GM21360 (cell line): ENCODE measurements at regions not wholly inside any gene's neighbourhood (a gene's known extent, or its start where the extent isn't known, plus 50 kb on each side); places are given as distances from the start of the nearest gene placed in this dataset.

ENCODE experiments used
- ATAC-seq: cut with Tn5 transposase; IDR thresholded peaks from one replicate; pipeline ENCODE4 v1.9.1; 2021; ENCODE audit warnings: mild to moderate bottlenecking, moderate library complexity; ENCODE audit not compliant: unreplicated experiment

DNA sequence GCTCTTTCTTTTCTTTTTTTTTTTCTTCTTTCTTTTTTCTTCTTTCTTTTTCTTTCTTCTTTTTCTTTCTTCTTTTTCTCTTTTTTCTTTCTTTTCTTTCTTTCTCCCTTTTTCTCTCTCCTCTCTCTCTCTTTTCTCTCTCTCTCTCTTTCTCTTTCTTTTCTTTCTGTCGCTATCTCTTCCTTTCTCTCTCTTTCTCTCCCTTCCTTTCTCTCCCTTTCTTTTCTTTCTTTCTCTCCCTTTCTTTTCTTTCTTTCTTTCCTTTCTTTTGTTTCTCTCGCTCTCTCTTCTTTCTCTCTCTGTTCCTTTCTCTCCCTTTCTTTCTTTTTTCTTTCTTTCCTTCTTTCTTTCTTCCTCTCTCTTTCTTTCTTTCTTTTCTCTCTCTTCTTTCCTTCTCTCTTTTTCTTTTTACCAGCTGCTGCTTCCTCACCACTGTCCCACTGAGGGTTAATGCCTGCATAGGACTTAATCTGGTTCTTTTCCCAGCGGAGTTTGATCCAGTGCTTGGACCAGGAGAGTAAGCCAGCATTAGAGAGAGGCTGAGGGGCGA lies 145.4 kb upstream of the SIX2 start:
- ATAC-seq: no peak

DNA sequence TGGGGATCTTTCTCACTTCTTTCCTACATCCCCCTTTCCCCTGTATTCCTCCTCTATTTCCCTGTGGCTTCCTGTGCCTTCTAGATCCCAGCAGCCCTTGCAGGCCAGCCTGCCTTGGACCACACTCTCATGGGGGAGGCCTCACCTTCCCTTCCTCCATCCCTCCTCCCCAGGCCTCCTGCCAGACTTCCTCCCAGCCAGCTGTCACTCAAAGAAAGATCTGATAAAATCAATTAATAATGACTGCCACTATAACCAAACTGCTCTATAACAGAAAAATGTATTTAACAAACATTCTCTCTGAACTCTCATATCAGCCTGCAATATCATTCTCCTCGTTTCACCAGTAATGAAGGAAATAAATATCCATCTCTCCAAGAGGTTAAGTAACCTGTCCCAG lies 144.9 kb upstream of the SIX2 start:
- ATAC-seq: no peak

DNA sequence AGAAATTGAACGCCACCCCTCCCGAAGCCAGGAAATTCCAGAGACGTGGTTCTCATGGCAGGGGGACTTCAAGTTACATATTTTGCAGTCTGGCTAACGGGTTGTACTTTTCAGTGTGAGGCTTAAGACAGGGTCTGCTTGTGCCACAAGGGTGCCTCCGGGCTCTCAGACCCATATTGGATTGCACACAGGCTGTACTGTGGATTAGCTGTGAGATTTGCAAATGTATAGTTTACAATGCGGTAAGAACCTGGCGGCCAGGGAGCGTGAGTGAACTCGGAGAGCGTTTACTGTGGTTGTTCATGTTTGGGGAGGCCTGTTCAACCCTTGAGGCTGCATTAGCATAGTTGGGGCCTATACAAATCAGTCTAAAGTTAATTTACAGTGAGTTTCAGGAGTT lies 143.9 kb upstream of the SIX2 start:
- no peak for ATAC-seq

DNA sequence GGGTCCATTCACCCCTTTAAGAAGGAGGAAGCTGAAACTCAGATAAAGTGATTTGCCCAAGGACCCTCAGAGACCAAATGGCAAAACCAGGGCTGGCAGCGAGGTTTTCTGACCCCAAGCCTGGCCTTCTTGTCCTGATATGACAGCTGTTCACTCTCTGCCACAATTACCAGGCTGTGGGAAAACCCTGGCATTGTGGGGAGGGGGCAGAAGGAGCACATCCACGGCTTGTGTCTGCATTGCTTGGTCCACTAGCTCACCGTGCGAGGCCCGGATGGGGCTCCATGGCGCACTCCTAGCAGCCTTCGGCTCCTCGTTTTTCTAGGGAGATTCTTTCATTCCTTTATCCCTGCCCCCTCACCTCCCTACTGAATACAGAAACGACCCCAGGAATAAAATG lies 143.4 kb upstream of the SIX2 start:
- no peak for ATAC-seq

DNA sequence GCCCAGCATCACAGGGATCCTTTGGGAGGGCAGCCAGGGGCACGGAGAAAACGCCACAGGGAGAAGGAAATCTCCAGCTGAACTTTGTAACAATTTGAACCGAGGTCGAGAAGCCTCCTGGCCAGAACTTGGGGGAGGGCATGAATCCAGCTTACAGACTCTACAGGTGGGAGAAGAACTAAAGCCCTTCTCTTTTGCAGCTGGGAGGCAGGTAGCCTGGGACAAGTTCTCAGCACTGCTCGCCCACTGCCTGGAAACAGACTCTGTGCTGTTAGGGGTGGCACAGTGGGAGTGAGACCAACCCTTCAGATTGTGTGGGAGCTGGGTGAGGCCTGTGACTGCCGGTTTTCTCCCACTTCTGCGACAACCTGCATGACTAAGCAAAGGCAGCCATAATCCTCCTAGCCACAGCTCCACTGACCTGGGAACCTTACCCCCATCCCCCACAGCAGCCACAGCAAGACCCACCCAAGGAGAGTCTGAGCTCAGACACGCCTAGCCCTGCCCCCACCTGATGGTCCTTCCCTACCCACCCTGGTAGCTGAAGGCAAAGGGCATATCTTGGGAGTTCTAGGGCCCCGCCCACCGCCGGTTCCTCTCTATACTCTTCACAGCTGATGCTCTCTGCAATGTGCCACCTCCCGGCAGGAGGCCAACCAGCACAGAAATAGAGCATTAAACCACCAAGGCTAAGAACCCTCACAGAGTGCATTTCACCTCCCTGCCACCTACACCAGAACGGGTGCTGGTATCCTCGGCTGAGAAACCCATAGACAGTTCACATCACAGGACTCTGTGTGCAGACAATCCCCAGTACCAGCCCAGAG lies 136.0 kb upstream of the SIX2 start:
- no peak for ATAC-seq

DNA sequence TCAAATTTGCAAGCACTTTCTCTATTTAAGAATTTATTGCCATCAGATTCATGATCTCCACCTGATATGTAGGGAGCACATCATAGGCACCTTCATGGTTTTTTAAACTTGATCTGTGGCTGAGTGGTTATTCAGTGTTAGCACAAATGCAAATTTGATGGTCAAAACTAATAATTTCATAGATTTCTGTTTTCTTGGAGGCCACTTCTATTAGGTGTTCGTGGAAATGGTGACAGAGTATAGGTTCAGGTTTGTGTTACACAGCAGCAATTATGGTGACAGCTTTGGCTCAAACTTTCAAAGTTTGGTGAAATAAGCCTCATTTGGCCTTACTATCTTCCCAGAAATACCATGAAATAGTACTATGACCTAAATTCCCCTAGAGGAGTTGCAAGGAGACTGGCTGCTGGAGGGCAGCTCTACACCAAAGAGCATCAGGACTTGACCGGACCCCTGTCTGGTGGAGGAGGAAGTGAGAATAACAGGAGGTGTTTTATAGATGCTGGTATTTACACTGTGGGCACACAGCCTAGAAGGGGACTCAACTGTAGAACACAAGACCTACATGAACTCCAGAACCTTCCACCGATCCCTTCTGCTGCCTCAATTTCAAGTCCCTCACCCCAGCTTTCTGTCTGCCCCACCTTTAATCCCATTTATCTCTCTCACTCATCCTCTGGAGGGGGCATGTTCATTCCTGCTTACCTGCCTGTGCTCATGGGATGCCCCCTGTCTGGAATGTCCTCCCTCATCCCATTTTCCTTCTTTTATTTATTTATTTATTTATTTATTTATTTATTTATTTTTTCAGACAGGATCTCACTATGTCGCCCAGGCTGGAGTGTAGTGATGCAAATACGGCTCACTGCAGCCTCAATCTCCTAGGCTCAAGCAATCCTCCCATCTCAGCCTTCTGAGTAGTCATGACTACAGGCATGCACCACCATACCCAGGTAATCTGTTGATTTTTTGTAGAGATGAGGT lies 132.9 kb upstream of the SIX2 start:
- ATAC-seq: no peak

DNA sequence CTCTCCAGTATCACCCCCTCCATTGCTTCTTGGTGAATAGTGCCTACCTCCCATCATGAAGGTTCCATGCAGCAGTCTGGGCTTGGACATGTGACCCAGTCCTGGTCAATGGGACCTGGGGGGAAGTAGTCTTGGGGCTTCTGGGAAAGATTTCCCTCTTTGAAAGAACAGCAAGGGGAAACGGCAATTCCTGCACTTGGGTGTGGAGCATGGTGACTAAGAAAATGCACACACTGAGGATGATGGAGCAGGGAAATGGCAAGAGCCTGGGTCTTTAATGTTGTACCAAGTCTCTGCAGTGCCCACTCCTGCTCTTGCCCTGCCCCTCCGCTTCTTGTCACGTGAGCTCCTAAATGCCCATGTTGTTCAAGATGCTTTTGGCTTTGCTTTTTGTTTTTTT lies 131.4 kb upstream of the SIX2 start:
- ATAC-seq: no peak

DNA sequence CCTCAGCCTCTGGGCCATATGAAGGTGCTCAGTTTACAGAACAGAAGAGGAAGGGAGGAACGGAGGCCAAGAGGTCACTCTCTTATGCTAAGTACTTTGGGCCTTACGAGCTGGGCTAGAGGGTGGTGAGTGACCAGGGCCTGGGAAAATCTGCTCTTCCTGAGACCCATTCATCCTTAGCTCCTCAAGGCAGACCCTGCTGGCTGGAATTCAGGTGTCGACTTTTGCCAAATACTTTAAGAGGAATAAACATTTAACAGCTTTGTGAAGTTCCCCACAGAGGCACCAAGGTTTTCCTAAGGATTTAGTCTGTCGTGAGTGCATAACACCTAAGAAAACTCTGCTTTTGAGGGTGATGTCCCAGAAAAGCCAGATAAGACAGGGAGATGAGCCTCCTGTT lies 129.7 kb upstream of the SIX2 start:
- no peak for ATAC-seq

DNA sequence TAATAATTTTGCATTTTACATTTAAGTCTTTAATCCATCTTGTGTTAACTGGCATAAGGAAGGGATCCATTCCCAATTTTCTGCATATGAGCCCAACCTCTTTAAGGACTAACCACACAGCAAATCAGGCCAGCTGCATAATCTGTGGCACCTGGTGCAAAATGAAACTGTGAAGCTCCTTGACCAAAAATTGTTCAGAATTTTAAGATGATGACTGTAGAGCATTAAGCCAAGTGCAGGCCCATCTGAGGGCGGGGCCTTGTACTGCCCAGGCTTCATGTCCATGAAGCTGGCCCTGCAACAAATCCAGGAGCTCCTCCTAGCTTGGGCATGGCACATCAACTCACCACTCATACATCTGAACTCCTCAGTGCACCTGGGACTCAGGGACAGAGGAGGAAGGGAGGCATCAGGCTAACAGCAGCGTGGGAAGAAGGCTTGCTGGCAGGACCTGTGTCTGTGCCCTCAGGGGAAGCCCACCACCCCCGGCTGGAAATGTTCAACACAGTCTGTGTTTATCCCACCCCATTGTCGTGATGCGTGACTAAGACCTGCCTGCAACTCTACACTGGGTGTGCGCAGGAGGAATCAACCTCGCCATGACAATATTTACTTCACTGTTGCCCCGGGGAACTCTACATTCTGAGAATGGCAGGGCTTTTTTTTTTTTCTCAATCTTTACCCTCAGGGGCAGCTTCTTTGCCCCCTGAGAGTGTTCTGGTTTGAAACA lies 128.9 kb upstream of the SIX2 start:
- no peak for ATAC-seq

DNA sequence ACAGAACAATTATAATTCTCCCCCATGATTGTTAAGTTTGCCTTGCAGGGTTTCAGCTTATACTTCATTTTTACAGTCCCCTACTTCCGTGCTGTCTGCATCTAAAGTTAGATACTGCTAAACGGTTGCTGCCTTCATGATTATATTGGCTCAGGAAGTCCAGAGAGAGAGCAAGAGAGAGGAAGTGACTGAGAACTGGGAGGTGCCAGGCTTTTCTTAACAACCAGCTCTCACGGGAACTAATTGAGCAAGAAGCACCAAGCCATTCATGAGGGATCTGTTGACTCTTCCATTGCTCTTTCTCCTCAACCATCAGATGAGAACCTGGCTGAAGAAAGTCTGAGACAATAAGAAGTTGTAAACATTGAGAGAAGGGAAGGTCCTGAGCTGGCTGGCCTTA lies 125.5 kb upstream of the SIX2 start:
- ATAC-seq: no peak

DNA sequence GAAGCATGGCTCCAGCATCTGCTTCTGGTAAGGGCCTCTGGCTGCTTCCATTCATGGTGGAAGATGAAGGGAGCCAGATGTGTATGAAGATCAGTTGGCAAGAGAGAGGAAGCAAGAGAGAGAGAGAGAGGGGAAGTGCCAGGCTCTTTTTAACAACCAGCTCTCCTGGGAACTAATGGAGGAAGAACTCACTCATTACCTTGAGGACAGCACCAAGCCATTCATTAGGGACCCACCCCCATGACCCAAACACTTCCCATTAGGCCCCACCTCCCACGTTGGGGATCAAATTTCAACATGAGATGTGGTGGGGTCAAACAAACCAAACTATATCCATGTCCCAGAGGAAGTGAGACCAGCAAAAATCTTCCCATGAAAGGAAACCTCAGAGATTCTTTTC lies 124.8 kb upstream of the SIX2 start:
- ATAC-seq: no peak

DNA sequence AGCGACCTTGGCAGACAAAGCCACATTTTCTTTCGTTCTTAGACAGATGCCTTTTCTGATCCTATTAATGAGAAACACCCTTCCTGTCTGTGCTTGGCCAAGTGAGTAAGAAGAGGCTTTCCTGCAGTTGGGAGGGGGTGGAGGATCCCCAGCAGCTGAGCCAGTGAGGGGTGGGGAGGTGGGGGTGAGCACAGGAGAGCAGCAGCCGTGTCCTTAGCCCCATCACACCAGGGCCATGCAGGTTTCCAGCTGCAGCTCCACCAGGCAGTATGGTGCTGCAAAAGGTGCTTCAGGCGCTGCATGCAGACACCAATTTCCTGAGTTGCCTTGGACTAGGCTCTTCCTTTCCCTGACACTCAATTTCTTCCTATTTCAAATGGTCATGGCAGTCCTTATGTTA lies 123.3 kb upstream of the SIX2 start:
- no peak for ATAC-seq

DNA sequence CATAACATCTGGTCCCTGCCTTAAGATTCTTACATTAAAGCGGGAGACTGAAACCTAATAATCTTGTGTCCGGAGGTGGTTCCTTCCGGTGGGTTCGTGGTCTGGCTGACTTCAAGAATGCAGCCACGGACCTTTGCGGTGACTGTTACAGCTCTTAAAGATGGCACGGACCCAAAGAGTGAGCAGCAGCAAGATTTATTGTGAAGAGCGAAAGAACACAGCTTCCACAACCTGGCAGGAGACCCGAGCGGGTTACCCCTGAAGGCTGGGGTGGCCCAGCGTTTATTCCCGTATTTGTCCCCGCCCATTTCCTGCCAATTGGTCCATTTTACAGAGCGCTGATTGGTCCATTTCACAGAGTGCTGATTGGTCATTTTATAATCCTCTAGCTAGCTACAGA lies 122.3 kb upstream of the SIX2 start:
- ATAC-seq: no peak

DNA sequence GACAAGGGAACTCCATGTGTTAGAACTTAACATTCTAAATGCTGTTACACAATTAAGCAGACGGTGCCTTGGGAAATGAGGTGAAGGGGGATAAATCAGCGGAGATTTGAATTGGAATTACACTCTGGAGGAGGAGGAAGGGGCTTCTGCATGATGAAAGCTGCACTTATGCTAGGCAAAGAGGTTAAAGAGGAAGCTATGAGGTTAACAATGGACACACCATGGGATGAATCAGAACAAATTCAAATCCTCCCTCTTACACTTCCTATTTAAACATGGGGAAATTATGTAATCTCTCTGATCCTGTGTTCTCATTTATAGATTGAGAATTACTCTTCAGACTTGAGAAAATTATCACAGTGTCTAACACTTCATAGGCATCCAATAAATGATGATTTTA lies 121.5 kb upstream of the SIX2 start:
- no peak for ATAC-seq

DNA sequence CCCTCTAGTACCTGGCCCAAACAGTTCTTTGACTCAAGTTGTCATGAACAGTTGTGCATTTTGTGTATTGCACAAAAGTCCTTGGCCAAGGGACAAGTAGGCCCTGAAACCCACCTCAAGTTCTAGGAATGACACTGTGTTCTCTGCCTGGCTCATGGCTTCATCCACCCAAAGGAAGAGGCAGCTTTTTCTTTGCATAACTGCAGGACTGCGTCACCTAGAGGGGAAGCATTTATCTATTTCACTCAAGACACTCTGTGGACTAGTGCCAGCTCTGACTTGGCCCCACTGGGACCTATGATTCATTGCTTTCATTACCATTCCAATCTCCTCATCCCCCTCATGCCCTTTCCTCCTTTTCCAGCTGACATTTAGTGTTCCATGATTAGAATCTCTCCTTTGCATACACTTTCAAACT lies 119.3 kb upstream of the SIX2 start:
- no peak for ATAC-seq

DNA sequence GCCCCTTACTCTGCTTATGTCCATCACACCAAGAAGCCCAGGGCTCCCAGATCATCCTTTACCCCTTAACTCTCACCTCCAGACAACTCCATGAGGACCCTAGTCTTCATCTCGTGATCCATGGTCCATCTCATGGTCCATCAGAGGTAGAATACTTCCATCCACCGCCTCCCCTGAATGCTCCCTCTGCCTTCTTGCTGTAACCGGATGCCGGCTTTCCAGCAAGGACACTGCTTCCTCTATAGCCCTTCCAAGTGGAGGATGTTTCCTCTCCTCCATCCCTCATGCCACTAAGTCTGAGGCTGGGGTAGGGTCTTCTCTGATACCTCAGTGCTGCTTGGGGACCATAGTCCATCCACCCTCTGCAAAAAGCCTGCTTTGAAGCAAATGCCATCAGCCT lies 118.6 kb upstream of the SIX2 start:
- no peak for ATAC-seq

DNA sequence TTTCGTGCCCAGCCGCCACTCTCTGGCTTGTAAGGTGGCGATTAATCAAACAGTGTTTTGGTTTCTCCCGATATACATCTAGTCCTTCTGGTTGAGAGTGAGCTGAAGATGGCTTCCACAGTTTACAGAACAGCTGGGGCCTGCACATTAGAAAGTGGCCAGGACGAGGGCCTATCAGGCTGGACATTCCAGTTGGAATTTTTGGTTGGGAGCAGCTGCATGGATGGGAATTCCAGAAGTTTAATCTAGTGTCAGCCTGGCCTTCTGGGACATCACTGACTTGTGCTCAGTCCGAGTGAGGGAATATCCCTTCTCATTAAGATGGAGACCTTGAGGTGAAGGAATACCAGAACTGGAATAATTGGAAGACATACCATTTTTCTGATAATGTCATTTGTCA lies 118.1 kb upstream of the SIX2 start:
- ATAC-seq: no peak

DNA sequence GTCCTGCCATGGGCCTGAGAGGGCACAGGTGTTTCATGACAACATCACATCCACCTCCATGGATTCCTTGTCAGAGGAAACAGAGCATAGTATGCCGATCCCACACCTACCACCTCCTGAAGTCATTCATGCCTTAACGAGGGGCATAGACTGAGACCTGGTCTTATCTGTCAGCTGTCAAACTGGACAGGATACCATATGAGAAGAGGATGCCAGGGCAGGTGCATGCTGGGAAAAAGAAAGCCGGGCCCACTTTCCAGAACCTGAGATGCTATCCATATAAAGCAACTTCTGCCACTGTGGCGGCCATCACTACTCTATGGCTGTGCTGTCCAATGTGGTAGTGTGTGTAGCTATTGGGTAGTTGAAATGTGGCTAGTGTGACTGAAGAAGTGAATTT lies 116.0 kb upstream of the SIX2 start:
- no peak for ATAC-seq

DNA sequence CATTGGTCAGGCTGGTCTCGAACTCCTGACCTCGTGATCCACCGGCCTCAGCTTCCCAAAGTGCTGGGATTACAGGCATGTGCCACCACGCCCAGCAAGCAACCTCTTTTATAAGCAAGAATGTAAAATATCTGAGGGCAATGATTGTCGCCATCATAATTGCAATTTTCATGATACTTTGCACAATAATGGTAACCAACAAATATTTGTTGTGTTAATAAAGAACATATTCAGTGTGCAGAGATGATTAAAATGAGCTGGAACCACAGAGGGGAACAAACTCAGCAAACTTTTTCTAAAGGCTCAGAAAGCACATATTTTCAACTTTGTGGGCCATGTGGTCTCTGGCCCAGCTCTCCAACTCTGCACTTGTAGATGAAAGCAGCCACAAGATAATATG lies 115.2 kb upstream of the SIX2 start:
- no peak for ATAC-seq

DNA sequence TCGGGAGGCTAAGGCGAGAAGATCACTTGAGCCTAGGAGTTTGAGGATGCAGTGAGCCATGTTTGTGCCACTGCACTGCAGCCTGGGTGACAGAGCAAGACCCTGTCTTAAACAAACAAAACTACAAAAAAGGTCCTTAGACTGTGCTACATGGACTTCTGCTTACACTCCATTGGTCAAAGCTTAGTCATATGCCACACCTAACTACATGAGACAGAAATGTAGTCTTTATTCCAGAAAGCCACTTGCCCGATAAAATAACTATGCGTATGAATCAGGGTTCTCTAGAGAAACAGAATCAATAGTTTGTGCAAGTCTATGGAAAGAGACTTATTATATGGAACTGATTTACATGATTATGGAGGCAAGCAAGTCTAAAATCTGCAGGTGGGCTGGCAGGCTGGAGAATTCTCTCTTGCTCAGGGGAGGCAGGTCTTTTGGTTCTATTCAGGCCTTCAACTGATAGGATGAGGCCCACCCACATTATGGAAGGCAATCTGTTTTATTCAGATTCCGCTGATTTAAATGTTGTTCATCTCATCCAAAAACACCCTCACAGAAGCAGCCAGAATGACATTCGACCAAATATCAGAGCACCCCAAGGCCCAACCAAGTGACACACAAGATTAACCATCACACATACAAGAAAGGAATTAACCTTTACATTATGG lies 114.4 kb upstream of the SIX2 start:
- no peak for ATAC-seq

DNA sequence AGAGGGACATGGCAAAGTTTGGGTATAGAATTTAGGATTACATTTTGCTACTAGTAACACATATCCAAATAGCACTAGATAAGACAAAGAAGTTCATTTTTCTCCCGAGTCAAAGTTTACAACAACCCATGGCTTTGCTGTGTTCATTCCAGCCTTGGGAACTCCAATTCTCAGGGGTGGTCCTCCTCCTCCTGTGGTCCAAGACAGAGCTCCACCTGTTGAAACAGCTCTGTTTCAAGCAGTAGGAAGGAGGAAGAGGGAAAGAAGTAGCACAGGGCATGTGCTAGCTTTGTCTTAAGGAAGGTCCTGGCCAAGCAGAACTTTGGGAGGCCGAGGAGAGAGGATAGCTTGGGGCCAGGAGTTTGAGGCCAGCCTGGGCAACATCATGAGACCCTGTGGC lies 113.8 kb upstream of the SIX2 start:
- ATAC-seq: no peak
